ENCODE measurements at regions not wholly inside any gene's neighbourhood (a gene's known extent, or its start where the extent isn't known, plus 50 kb on each side); places are given as distances from the start of the nearest gene placed in this dataset.
"Not testable (repeated sequence)": the region's sequence is repeated elsewhere in the genome, so short reads cannot be mapped to it uniquely, and the experiment has no call there.

- ATAC-seq (no peak), DNase-seq (no peak)
- Histone ChIP-seq H3K27me3 (no peaks in the 10 kb centered on the region), H3K4me1 (peaks cover 0 to 9% of the 10 kb centered on the region in 2 donors), H3K9me3 (no peaks in the 10 kb centered on the region), H3K36me3 (no peaks in the 10 kb centered on the region), H3K4me3 (no peak overlapping the region), H3K27ac (no peak overlapping the region)
- intact Hi-C loops (cut with DNase I; ENCODE audit: low total_unique reads) (no loop called here), in situ Hi-C loops (cut with MboI; ENCODE audit: low sequenced_read_pairs in 4 of 4) (no loop called here)
- TF ChIP-seq CTCF (IDR thresholded peaks at IDR 0.05 in 4 of 5, conservative IDR thresholded peaks at IDR 0.05 in 1 of 5) (no peak), POLR2A (IDR thresholded peaks at IDR 0.05) (no peak)
Measured at GRCh38 chr3:106844638-106845037, 532.6 kb upstream of the CCDC54 start.

- no peaks in the 10 kb centered on the region for H3K9me3 ChIP-seq
- no peaks in the 10 kb centered on the region for H3K27me3 ChIP-seq
- intact Hi-C loops (cut with DNase I; ENCODE audit: low total_unique reads) (no loop called here), in situ Hi-C loops (cut with MboI; ENCODE audit: low sequenced_read_pairs in 4 of 4) (no loop called here)
- no peaks in the 10 kb centered on the region for H3K4me1 ChIP-seq
- H3K27ac ChIP-seq = no peak overlapping the region
- H3K36me3 ChIP-seq = no peaks in the 10 kb centered on the region
- no peak overlapping the region for H3K4me3 ChIP-seq
- no peak for DNase-seq
- no peak for ATAC-seq
- TF ChIP-seq CTCF (IDR thresholded peaks at IDR 0.05 in 4 of 5, conservative IDR thresholded peaks at IDR 0.05 in 1 of 5) (no peak), POLR2A (IDR thresholded peaks at IDR 0.05) (no peak)
Measured at GRCh38 chr3:106848099-106848498, 529.1 kb upstream of the CCDC54 start.

DNA sequence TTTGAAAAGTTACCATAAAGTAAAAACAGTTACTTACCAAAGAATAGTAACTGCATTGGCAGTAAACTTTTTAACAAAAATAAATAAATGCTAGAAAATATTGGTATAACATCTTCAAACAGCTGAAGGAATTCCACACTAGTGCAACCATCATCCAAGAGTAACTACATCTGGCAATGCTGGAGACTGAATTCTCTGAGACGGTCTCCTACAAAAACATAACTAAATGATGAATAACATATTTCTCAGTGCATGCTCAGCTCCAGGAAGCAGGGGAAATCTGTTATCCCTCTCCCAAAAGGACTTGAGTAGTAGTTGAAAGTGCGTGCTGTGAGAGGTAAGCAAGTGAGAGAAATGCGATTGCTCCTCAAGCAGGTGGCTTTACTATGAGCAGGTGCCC, 526.8 kb upstream of the CCDC54 start:
- DNase-seq (no peak), ATAC-seq (no peak)
- Histone ChIP-seq H3K9me3 (no peaks in the 10 kb centered on the region), H3K36me3 (no peaks in the 10 kb centered on the region), H3K4me3 (no peak overlapping the region), H3K27me3 (no peaks in the 10 kb centered on the region), H3K4me1 (no peaks in the 10 kb centered on the region), H3K27ac (no peak overlapping the region)
- TF ChIP-seq CTCF (IDR thresholded peaks at IDR 0.05 in 4 of 5, conservative IDR thresholded peaks at IDR 0.05 in 1 of 5) (no peak), POLR2A (IDR thresholded peaks at IDR 0.05) (no peak)
- intact Hi-C loops (cut with DNase I; ENCODE audit: low total_unique reads) = no loop called here
- in situ Hi-C loops (cut with MboI; ENCODE audit: low sequenced_read_pairs in 4 of 4) = no loop called here

- DNase-seq; H3K4me1 ChIP-seq; ATAC-seq; H3K27ac ChIP-seq; H3K27me3 ChIP-seq; H3K9me3 ChIP-seq; H3K4me3 ChIP-seq; in situ Hi-C loops (cut with MboI; ENCODE audit: low sequenced_read_pairs in 4 of 4); intact Hi-C loops (cut with DNase I; ENCODE audit: low total_unique reads); H3K36me3 ChIP-seq: not testable (repeated sequence)
Measured at GRCh38 chr3:106858321-106858720, 518.9 kb upstream of the CCDC54 start.

- intact Hi-C loops (cut with DNase I; ENCODE audit: low total_unique reads) = no loop called here
- no peak overlapping the region for H3K27ac ChIP-seq
- in situ Hi-C loops (cut with MboI; ENCODE audit: low sequenced_read_pairs in 4 of 4) = no loop called here
- H3K27me3 ChIP-seq = no peaks in the 10 kb centered on the region
- DNase-seq (no peak), ATAC-seq (no peak)
- H3K4me1 ChIP-seq = no peaks in the 10 kb centered on the region
- H3K4me3 ChIP-seq = no peak overlapping the region
- TF ChIP-seq POLR2A (IDR thresholded peaks at IDR 0.05) (no peak), CTCF (IDR thresholded peaks at IDR 0.05 in 4 of 5, conservative IDR thresholded peaks at IDR 0.05 in 1 of 5) (no peak)
- H3K36me3 ChIP-seq = no peaks in the 10 kb centered on the region
- no peaks in the 10 kb centered on the region for H3K9me3 ChIP-seq
Measured at GRCh38 chr3:106860182-106860581, 517.1 kb upstream of the CCDC54 start.
